ENCODE measurements at regions not wholly inside any gene's neighbourhood (a gene's known extent, or its start where the extent isn't known, plus 50 kb on each side); places are given as distances from the start of the nearest gene placed in this dataset.

DNA sequence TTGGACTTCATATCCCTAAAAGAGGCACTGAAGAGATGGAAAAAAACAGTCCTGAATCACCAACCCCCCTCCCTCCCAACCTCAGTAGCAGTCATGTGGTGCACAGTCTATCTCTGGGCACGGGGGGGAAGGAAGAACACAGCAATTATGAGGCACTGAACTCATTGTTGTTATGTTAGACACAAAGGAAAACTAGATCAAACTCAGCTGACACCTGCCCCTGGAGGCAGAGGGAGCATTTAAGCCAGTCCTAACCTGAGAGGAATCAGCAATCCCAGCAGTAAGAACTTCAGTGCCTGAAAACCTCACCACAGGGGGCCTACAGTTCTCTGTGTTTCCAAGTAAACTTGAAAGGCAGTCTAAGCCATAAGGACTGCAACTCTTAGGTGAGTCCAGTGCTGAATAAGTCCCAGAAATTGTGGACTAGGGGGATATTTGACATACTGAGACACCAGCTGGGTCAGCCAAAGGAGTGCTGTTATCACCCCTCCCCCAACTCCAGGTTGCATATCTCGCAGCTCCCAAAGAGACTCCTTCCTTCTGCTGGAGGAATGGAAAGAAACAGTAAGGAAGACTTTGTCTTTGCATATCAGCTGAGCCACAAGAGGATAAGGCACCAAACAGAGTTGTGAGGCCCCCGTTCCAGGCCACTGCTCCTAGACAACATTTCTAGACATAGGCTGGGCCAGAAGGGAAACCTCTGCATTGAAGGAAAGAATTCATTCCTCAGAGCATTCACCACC lies 72.5 kb downstream of the GLYATL1 start:
- no peak for TF ChIP-seq POLR2AphosphoS5 (IDR thresholded peaks at IDR 0.05; ENCODE audit: low read depth)
- no peak for TF ChIP-seq CREB1 (CRISPR knock-in tag; IDR thresholded peaks at IDR 0.05; ENCODE audit: low read depth)
- TF ChIP-seq, protein P1, sequence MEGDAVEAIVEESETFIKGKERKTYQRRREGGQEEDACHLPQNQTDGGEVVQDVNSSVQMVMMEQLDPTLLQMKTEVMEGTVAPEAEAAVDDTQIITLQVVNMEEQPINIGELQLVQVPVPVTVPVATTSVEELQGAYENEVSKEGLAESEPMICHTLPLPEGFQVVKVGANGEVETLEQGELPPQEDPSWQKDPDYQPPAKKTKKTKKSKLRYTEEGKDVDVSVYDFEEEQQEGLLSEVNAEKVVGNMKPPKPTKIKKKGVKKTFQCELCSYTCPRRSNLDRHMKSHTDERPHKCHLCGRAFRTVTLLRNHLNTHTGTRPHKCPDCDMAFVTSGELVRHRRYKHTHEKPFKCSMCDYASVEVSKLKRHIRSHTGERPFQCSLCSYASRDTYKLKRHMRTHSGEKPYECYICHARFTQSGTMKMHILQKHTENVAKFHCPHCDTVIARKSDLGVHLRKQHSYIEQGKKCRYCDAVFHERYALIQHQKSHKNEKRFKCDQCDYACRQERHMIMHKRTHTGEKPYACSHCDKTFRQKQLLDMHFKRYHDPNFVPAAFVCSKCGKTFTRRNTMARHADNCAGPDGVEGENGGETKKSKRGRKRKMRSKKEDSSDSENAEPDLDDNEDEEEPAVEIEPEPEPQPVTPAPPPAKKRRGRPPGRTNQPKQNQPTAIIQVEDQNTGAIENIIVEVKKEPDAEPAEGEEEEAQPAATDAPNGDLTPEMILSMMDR (conservative IDR thresholded peaks at IDR 0.05; ENCODE audit: low read depth in 2 of 2) = 0 out of 4 replicates have a peak, but pooled peaks of 1 of the 2 experiments have one; percentile 0
- no peak for TF ChIP-seq JUNB (IDR thresholded peaks at IDR 0.05; ENCODE audit: unreplicated experiment)
- TF ChIP-seq EZH2 (IDR thresholded peaks at IDR 0.05; ENCODE audit: low read depth, unreplicated experiment) = no peak
- TF ChIP-seq, protein P2, sequence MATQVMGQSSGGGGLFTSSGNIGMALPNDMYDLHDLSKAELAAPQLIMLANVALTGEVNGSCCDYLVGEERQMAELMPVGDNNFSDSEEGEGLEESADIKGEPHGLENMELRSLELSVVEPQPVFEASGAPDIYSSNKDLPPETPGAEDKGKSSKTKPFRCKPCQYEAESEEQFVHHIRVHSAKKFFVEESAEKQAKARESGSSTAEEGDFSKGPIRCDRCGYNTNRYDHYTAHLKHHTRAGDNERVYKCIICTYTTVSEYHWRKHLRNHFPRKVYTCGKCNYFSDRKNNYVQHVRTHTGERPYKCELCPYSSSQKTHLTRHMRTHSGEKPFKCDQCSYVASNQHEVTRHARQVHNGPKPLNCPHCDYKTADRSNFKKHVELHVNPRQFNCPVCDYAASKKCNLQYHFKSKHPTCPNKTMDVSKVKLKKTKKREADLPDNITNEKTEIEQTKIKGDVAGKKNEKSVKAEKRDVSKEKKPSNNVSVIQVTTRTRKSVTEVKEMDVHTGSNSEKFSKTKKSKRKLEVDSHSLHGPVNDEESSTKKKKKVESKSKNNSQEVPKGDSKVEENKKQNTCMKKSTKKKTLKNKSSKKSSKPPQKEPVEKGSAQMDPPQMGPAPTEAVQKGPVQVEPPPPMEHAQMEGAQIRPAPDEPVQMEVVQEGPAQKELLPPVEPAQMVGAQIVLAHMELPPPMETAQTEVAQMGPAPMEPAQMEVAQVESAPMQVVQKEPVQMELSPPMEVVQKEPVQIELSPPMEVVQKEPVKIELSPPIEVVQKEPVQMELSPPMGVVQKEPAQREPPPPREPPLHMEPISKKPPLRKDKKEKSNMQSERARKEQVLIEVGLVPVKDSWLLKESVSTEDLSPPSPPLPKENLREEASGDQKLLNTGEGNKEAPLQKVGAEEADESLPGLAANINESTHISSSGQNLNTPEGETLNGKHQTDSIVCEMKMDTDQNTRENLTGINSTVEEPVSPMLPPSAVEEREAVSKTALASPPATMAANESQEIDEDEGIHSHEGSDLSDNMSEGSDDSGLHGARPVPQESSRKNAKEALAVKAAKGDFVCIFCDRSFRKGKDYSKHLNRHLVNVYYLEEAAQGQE (IDR thresholded peaks at IDR 0.05; ENCODE audit: unreplicated experiment) = no peak
- no peak for TF ChIP-seq EZH2phosphoT487 (IDR thresholded peaks at IDR 0.05; ENCODE audit: unreplicated experiment)

All from GM23338 (cell line).